ENCODE measurements at regions not wholly inside any gene's neighbourhood (a gene's known extent, or its start where the extent isn't known, plus 50 kb on each side); places are given as distances from the start of the nearest gene placed in this dataset.
A peak's percentile ranks its signal among the peaks of the same experiment; 100 is the strongest.
"Not testable (repeated sequence)": the region's sequence is repeated elsewhere in the genome, so short reads cannot be mapped to it uniquely, and the experiment has no call there.

GRCh38 chrX:35221391-35221790 lies 278.8 kb downstream of the FAM47B start:
- DNase-seq (ENCODE audit: low spot score) = not testable (repeated sequence)

- no peak for DNase-seq (ENCODE audit: low spot score)
Observed at GRCh38 chrX:35244088-35244741, 301.6 kb downstream of the FAM47B start.

- no peak for DNase-seq (ENCODE audit: low spot score)
Observed at GRCh38 chrX:35244796-35245508, 302.4 kb downstream of the FAM47B start.

GRCh38 chrX:35251226-35251625 lies 308.6 kb downstream of the FAM47B start:
- no peak for DNase-seq (ENCODE audit: low spot score)

- no peak for DNase-seq (ENCODE audit: low spot score)
Observed at GRCh38 chrX:35276115-35276514, 333.5 kb downstream of the FAM47B start.

GRCh38 chrX:35285289-35285962 lies 342.8 kb downstream of the FAM47B start:
- DNase-seq (ENCODE audit: low spot score) = no peak

- DNase-seq (ENCODE audit: low spot score) = no peak
Observed at GRCh38 chrX:35288657-35289056, 346.1 kb downstream of the FAM47B start.

- no peak for DNase-seq (ENCODE audit: low spot score)
Observed at GRCh38 chrX:35289952-35290351, 347.4 kb downstream of the FAM47B start.

- DNase-seq (ENCODE audit: low spot score) = no peak
Observed at GRCh38 chrX:35291013-35291412, 348.4 kb downstream of the FAM47B start.

GRCh38 chrX:35292522-35292921 lies 349.9 kb downstream of the FAM47B start:
- no peak for DNase-seq (ENCODE audit: low spot score)

- DNase-seq (ENCODE audit: low spot score) = not testable (repeated sequence)
Observed at GRCh38 chrX:35305037-35305436, 362.4 kb downstream of the FAM47B start.

- no peak for DNase-seq (ENCODE audit: low spot score)
Observed at GRCh38 chrX:35339796-35340195, 397.2 kb downstream of the FAM47B start.

- DNase-seq (ENCODE audit: low spot score) = no peak
Observed at GRCh38 chrX:35340465-35340864, 397.9 kb downstream of the FAM47B start.

GRCh38 chrX:35351212-35351611 lies 408.6 kb downstream of the FAM47B start:
- DNase-seq (ENCODE audit: low spot score) = no peak

- DNase-seq (ENCODE audit: low spot score) = no peak
Observed at GRCh38 chrX:35351795-35352483, 409.3 kb downstream of the FAM47B start.

GRCh38 chrX:35357656-35358055 lies 415.1 kb downstream of the FAM47B start:
- DNase-seq (ENCODE audit: low spot score) = no peak

- DNase-seq (ENCODE audit: low spot score) = no peak
Observed at GRCh38 chrX:35362866-35363265, 420.3 kb downstream of the FAM47B start.

GRCh38 chrX:35374116-35374515 lies 424.0 kb upstream of the MAGEB16 start:
- DNase-seq (ENCODE audit: low spot score) = no peak

- DNase-seq (ENCODE audit: low spot score) = peak; percentile 3
Observed at GRCh38 chrX:35380808-35381700, 417.1 kb upstream of the MAGEB16 start.

GRCh38 chrX:35381709-35382108 lies 416.4 kb upstream of the MAGEB16 start:
- not testable (repeated sequence) for DNase-seq (ENCODE audit: low spot score)

- DNase-seq (ENCODE audit: low spot score) = no peak
Observed at GRCh38 chrX:35382966-35383365, 415.2 kb upstream of the MAGEB16 start.
